ENCODE measurements at regions not wholly inside any gene's neighbourhood (a gene's known extent, or its start where the extent isn't known, plus 50 kb on each side); places are given as distances from the start of the nearest gene placed in this dataset.
"Not testable (repeated sequence)": the region's sequence is repeated elsewhere in the genome, so short reads cannot be mapped to it uniquely, and the experiment has no call there.

- no peak for DNase-seq (ENCODE audit: low read depth)
Measured at GRCh38 chr6:155693573-155694418, 238.2 kb upstream of the NOX3 start.

GRCh38 chr6:155690820-155691219 lies 235.2 kb upstream of the NOX3 start:
- DNase-seq (ENCODE audit: low read depth) = no peak

- DNase-seq (ENCODE audit: low read depth) = no peak
Measured at GRCh38 chr6:155687645-155688044, 232.0 kb upstream of the NOX3 start.

- no peak for DNase-seq (ENCODE audit: low read depth)
Measured at GRCh38 chr6:155684416-155685196, 229.0 kb upstream of the NOX3 start.

- no peak for DNase-seq (ENCODE audit: low read depth)
Measured at GRCh38 chr6:155678361-155678760, 222.7 kb upstream of the NOX3 start.

- DNase-seq (ENCODE audit: low read depth) = no peak
Measured at GRCh38 chr6:155676346-155676745, 220.7 kb upstream of the NOX3 start.

GRCh38 chr6:155670655-155671054 lies 215.0 kb upstream of the NOX3 start:
- DNase-seq (ENCODE audit: low read depth) = no peak

- DNase-seq (ENCODE audit: low read depth) = no peak
Measured at GRCh38 chr6:155660251-155660977, 204.8 kb upstream of the NOX3 start.

GRCh38 chr6:155656024-155656423 lies 200.4 kb upstream of the NOX3 start:
- no peak for DNase-seq (ENCODE audit: low read depth)

- DNase-seq (ENCODE audit: low read depth) = no peak
Measured at GRCh38 chr6:155654474-155654873, 198.8 kb upstream of the NOX3 start.

- no peak for DNase-seq (ENCODE audit: low read depth)
Measured at GRCh38 chr6:155648301-155648700, 192.7 kb upstream of the NOX3 start.

- no peak for DNase-seq (ENCODE audit: low read depth)
Measured at GRCh38 chr6:155647354-155647753, 191.7 kb upstream of the NOX3 start.

GRCh38 chr6:155646443-155646842 lies 190.8 kb upstream of the NOX3 start:
- DNase-seq (ENCODE audit: low read depth) = no peak

GRCh38 chr6:155645325-155645724 lies 189.7 kb upstream of the NOX3 start:
- no peak for DNase-seq (ENCODE audit: low read depth)

- no peak for DNase-seq (ENCODE audit: low read depth)
Measured at GRCh38 chr6:155641603-155642002, 186.0 kb upstream of the NOX3 start.

GRCh38 chr6:155638200-155638599 lies 182.6 kb upstream of the NOX3 start:
- no peak for DNase-seq (ENCODE audit: low read depth)

- DNase-seq (ENCODE audit: low read depth) = no peak
Measured at GRCh38 chr6:155635416-155635815, 179.8 kb upstream of the NOX3 start.

GRCh38 chr6:155630085-155630484 lies 174.4 kb upstream of the NOX3 start:
- DNase-seq (ENCODE audit: low read depth) = no peak

- DNase-seq (ENCODE audit: low read depth) = no peak
Measured at GRCh38 chr6:155629652-155630051, 174.0 kb upstream of the NOX3 start.

GRCh38 chr6:155628306-155628705 lies 172.7 kb upstream of the NOX3 start:
- DNase-seq (ENCODE audit: low read depth) = no peak

- not testable (repeated sequence) for DNase-seq (ENCODE audit: low read depth)
Measured at GRCh38 chr6:155627722-155628212, 172.1 kb upstream of the NOX3 start.

All from Daoy (cell line).